HEK293 (cell line): ENCODE measurements at regions not wholly inside any gene's neighbourhood (a gene's known extent, or its start where the extent isn't known, plus 50 kb on each side); places are given as distances from the start of the nearest gene placed in this dataset.

ENCODE experiments used
- BCL6B ChIP-seq: fragments of 450-650 bp; formaldehyde crosslinking; IDR thresholded peaks from 2 replicates; pipeline ENCODE4 v1.5.1; 2017; ENCODE audit warnings: missing biosample characterization, missing genetic modification characterization
- KLF9 ChIP-seq: fragments of 450-650 bp; formaldehyde crosslinking; IDR thresholded peaks from 2 replicates; pipeline ENCODE4 v1.5.1; 2016; ENCODE audit warnings: missing biosample characterization, missing genetic modification characterization, low read depth
- PATZ1 ChIP-seq: fragments of 450-650 bp; formaldehyde crosslinking; IDR thresholded peaks from 2 replicates; pipeline ENCODE4 v1.5.1; 2016; ENCODE audit warnings: missing biosample characterization, missing genetic modification characterization
- RBAK ChIP-seq: fragments of 450-650 bp; formaldehyde crosslinking; IDR thresholded peaks from 2 replicates; pipeline ENCODE4 v1.5.1; 2016; ENCODE audit warnings: missing biosample characterization, missing genetic modification characterization
- SP3 ChIP-seq: fragments of 450-650 bp; formaldehyde crosslinking; IDR thresholded peaks from 2 replicates; pipeline ENCODE4 v1.5.1; 2016; ENCODE audit warnings: missing biosample characterization, missing genetic modification characterization
- TCF7L2 ChIP-seq: IDR thresholded peaks from 2 replicates; pipeline ENCODE4 v1.6.1; 2011; ENCODE audit warnings: low read depth, mild to moderate bottlenecking, inconsistent platforms, low read length, moderate library complexity, borderline replicate concordance
- TRIM28 ChIP-seq: IDR thresholded peaks from 2 replicates; pipeline ENCODE4 v1.6.1; 2011; ENCODE audit warnings: low read length, control low read depth, borderline replicate concordance
- ZFHX2 ChIP-seq: fragments of 450-650 bp; formaldehyde crosslinking; conservative IDR thresholded peaks from 2 replicates; pipeline ENCODE4 v1.5.1; 2016; ENCODE audit warnings: missing biosample characterization, missing genetic modification characterization
- ZFP41 ChIP-seq: fragments of 450-650 bp; formaldehyde crosslinking; IDR thresholded peaks from 2 replicates; pipeline ENCODE4 v1.5.1; 2016; ENCODE audit warnings: missing biosample characterization, missing genetic modification characterization, borderline replicate concordance
- ZNF114 ChIP-seq: fragments of 450-650 bp; formaldehyde crosslinking; IDR thresholded peaks from 2 replicates; pipeline ENCODE4 v1.5.0; 2017; ENCODE audit warnings: missing biosample characterization, missing genetic modification characterization
- ZNF174 ChIP-seq: fragments of 450-650 bp; formaldehyde crosslinking; IDR thresholded peaks from 2 replicates; pipeline ENCODE4 v1.5.0; 2017; ENCODE audit warnings: missing biosample characterization, mild to moderate bottlenecking, missing genetic modification characterization
- ZNF184 ChIP-seq: fragments of 450-650 bp; IDR thresholded peaks from 2 replicates; pipeline ENCODE4 v1.5.1; 2018; ENCODE audit warnings: missing biosample characterization, mild to moderate bottlenecking, missing genetic modification characterization
- ZNF266 ChIP-seq: fragments of 450-650 bp; formaldehyde crosslinking; IDR thresholded peaks from 2 replicates; pipeline ENCODE4 v1.5.1; 2016; ENCODE audit warnings: missing biosample characterization, missing genetic modification characterization, low read depth
- ZNF292 ChIP-seq: fragments of 450-650 bp; formaldehyde crosslinking; IDR thresholded peaks from 2 replicates; pipeline ENCODE4 v1.5.1; 2016; ENCODE audit warnings: low read depth, missing biosample characterization, missing genetic modification characterization, borderline replicate concordance
- ZNF324 ChIP-seq: fragments of 450-650 bp; formaldehyde crosslinking; IDR thresholded peaks from 2 replicates; pipeline ENCODE4 v1.5.1; 2016; ENCODE audit warnings: missing biosample characterization, missing genetic modification characterization
- ZNF335 ChIP-seq: fragments of 450-650 bp; formaldehyde crosslinking; conservative IDR thresholded peaks from 2 replicates; pipeline ENCODE4 v1.5.1; 2016; ENCODE audit warnings: missing biosample characterization, missing genetic modification characterization
- ZNF37A ChIP-seq: fragments of 450-650 bp; IDR thresholded peaks from 2 replicates; pipeline ENCODE4 v1.5.1; 2018; ENCODE audit warnings: missing biosample characterization, missing genetic modification characterization
- ZNF48 ChIP-seq: fragments of 450-650 bp; formaldehyde crosslinking; IDR thresholded peaks from 2 replicates; pipeline ENCODE4 v1.5.1; 2016; ENCODE audit warnings: missing biosample characterization, missing genetic modification characterization
- ZNF548 ChIP-seq: fragments of 450-650 bp; formaldehyde crosslinking; IDR thresholded peaks from 2 replicates; pipeline ENCODE4 v1.5.1; 2016; ENCODE audit warnings: missing biosample characterization, missing genetic modification characterization
- ZNF555 ChIP-seq: fragments of 450-650 bp; formaldehyde crosslinking; conservative IDR thresholded peaks from 2 replicates; pipeline ENCODE4 v1.5.1; 2017; ENCODE audit warnings: missing biosample characterization, mild to moderate bottlenecking, missing genetic modification characterization, inconsistent platforms
- ZNF558 ChIP-seq: fragments of 450-650 bp; formaldehyde crosslinking; IDR thresholded peaks from 2 replicates; pipeline ENCODE4 v1.5.1; 2016; ENCODE audit warnings: missing biosample characterization, missing genetic modification characterization
- ZNF560 ChIP-seq: fragments of 450-650 bp; formaldehyde crosslinking; IDR thresholded peaks from 2 replicates; pipeline ENCODE4 v1.5.1; 2017; ENCODE audit warnings: missing biosample characterization, missing genetic modification characterization, borderline replicate concordance
- ZNF624 ChIP-seq: fragments of 450-650 bp; formaldehyde crosslinking; IDR thresholded peaks from 2 replicates; pipeline ENCODE4 v1.5.1; 2017; ENCODE audit warnings: missing biosample characterization, missing genetic modification characterization
- ZNF747 ChIP-seq: fragments of 450-650 bp; formaldehyde crosslinking; IDR thresholded peaks from 2 replicates; pipeline ENCODE4 v1.5.1; 2016; ENCODE audit warnings: missing biosample characterization, missing genetic modification characterization
- ZNF843 ChIP-seq: fragments of 450-650 bp; formaldehyde crosslinking; IDR thresholded peaks from 2 replicates; pipeline ENCODE4 v1.5.1; 2016; ENCODE audit warnings: missing biosample characterization, missing genetic modification characterization
- ZXDB ChIP-seq: fragments of 450-650 bp; formaldehyde crosslinking; IDR thresholded peaks from 2 replicates; pipeline ENCODE4 v1.5.1; 2016; ENCODE audit warnings: missing biosample characterization, missing genetic modification characterization
- TF ChIP-seq, protein P1 (sequence below): fragments of 450-650 bp; formaldehyde crosslinking; IDR thresholded peaks from 2 replicates; pipeline ENCODE4 v1.5.1; 2016; ENCODE audit warnings: missing biosample characterization, missing genetic modification characterization
- TF ChIP-seq, protein P2 (sequence below): fragments of 450-650 bp; IDR thresholded peaks from 2 replicates; pipeline ENCODE4 v1.5.1; 2018; ENCODE audit warnings: missing biosample characterization, mild to moderate bottlenecking, missing genetic modification characterization
- TF ChIP-seq, protein P3 (sequence below): fragments of 450-650 bp; formaldehyde crosslinking; optimal IDR thresholded peaks from 2 replicates; pipeline ENCODE3; 2016; ENCODE audit warnings: missing biosample characterization, mild to moderate bottlenecking, missing genetic modification characterization
- TF ChIP-seq, protein P4 (sequence below): fragments of 450-650 bp; formaldehyde crosslinking; IDR thresholded peaks from 2 replicates; pipeline ENCODE4 v1.5.1; 2016; ENCODE audit warnings: missing biosample characterization, missing genetic modification characterization

DNA sequence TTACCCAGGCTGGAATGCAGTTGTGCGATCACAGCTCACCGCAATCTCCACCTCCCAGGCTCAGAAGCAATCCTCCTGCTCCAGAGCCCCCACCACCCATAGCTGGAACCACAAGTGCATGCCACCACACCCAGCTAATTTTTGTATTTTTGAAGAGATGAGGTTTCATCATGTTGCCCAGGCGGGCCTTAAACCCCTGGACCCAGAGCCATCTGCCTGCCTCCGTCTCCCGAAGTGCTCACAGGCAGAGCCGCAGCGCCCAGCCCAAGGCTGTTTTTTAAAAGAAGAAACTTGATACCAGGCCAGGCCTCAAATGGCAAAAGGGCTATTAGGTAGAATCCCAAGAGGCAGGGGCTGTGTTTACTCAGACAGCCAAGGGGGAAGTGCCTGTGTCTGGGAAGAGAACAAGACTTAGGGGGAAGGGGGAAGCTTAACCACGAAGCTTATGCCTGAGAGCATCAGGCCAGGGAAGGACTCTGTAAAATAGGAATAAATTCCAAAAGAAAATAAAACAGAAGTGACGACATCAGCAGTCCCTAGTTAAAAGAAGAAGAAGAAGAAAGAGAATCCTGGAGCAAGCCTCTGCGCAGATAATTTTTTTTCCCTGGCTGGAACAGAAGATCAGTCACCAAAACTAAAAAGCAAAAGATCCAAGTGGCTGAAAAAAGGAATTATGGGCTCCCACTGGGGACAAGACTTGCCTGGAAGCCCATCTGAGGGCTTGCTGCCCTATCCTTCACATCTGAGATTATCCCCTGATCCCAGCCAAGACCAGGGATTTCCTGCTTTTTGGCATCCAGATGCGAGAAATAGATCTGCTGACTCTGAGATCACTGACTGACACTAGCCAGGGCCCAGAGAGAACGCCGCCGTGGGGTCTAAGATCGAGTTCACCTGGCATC, 170.5 kb downstream of the NDUFA12 start (continued):
- no peak for TF ChIP-seq ZNF324 (tag by site-specific recombination)
- no peak for TF ChIP-seq BCL6B (tag by site-specific recombination)
- TF ChIP-seq, protein P1, sequence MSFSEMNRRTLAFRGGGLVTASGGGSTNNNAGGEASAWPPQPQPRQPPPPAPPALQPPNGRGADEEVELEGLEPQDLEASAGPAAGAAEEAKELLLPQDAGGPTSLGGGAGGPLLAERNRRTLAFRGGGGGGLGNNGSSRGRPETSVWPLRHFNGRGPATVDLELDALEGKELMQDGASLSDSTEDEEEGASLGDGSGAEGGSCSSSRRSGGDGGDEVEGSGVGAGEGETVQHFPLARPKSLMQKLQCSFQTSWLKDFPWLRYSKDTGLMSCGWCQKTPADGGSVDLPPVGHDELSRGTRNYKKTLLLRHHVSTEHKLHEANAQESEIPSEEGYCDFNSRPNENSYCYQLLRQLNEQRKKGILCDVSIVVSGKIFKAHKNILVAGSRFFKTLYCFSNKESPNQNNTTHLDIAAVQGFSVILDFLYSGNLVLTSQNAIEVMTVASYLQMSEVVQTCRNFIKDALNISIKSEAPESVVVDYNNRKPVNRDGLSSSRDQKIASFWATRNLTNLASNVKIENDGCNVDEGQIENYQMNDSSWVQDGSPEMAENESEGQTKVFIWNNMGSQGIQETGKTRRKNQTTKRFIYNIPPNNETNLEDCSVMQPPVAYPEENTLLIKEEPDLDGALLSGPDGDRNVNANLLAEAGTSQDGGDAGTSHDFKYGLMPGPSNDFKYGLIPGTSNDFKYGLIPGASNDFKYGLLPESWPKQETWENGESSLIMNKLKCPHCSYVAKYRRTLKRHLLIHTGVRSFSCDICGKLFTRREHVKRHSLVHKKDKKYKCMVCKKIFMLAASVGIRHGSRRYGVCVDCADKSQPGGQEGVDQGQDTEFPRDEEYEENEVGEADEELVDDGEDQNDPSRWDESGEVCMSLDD: no peak
- TF ChIP-seq ZNF266 (tag by site-specific recombination): no peak
- peak; percentile 69 for TF ChIP-seq ZXDB (tag by site-specific recombination)
- TF ChIP-seq, protein P2, sequence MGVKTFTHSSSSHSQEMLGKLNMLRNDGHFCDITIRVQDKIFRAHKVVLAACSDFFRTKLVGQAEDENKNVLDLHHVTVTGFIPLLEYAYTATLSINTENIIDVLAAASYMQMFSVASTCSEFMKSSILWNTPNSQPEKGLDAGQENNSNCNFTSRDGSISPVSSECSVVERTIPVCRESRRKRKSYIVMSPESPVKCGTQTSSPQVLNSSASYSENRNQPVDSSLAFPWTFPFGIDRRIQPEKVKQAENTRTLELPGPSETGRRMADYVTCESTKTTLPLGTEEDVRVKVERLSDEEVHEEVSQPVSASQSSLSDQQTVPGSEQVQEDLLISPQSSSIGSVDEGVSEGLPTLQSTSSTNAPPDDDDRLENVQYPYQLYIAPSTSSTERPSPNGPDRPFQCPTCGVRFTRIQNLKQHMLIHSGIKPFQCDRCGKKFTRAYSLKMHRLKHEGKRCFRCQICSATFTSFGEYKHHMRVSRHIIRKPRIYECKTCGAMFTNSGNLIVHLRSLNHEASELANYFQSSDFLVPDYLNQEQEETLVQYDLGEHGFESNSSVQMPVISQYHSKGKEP: peak; percentile 51; the same call in 1 of the 2 replicates
- TF ChIP-seq ZFHX2 (tag by site-specific recombination): no peak
- TF ChIP-seq SP3 (tag by site-specific recombination): no peak
- TF ChIP-seq PATZ1: peak; percentile 79
- TF ChIP-seq, protein P3, sequence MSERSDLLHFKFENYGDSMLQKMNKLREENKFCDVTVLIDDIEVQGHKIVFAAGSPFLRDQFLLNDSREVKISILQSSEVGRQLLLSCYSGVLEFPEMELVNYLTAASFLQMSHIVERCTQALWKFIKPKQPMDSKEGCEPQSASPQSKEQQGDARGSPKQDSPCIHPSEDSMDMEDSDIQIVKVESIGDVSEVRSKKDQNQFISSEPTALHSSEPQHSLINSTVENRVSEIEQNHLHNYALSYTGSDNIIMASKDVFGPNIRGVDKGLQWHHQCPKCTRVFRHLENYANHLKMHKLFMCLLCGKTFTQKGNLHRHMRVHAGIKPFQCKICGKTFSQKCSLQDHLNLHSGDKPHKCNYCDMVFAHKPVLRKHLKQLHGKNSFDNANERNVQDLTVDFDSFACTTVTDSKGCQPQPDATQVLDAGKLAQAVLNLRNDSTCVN (tag by site-specific recombination): no peak
- TF ChIP-seq ZNF37A (tag by site-specific recombination): no peak
- no peak for TF ChIP-seq ZNF624
- TF ChIP-seq ZNF335 (tag by site-specific recombination): peak; percentile 91
- peak; percentile 90 for TF ChIP-seq TRIM28
- 0 out of 2 replicates have a peak, but pooled peaks have one; percentile 1 for TF ChIP-seq ZNF184 (tag by site-specific recombination)
- no peak for TF ChIP-seq ZNF548 (tag by site-specific recombination)
- no peak for TF ChIP-seq ZNF48 (tag by site-specific recombination)
- no peak for TF ChIP-seq ZNF555
- TF ChIP-seq ZNF560 (tag by site-specific recombination): no peak
- no peak for TF ChIP-seq ZNF747
- TF ChIP-seq ZNF843 (tag by site-specific recombination): peak; percentile 78
- TF ChIP-seq ZNF174 (tag by site-specific recombination): no peak
- TF ChIP-seq, protein P4, sequence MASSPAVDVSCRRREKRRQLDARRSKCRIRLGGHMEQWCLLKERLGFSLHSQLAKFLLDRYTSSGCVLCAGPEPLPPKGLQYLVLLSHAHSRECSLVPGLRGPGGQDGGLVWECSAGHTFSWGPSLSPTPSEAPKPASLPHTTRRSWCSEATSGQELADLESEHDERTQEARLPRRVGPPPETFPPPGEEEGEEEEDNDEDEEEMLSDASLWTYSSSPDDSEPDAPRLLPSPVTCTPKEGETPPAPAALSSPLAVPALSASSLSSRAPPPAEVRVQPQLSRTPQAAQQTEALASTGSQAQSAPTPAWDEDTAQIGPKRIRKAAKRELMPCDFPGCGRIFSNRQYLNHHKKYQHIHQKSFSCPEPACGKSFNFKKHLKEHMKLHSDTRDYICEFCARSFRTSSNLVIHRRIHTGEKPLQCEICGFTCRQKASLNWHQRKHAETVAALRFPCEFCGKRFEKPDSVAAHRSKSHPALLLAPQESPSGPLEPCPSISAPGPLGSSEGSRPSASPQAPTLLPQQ: 0 out of 2 replicates have a peak, but pooled peaks have one; percentile 60
- TF ChIP-seq ZNF292 (tag by site-specific recombination): no peak
- TF ChIP-seq RBAK (tag by site-specific recombination): no peak
- no peak for TF ChIP-seq TCF7L2
- no peak for TF ChIP-seq ZFP41 (tag by site-specific recombination)
- no peak for TF ChIP-seq ZNF558 (tag by site-specific recombination)
- no peak for TF ChIP-seq KLF9 (tag by site-specific recombination)
- no peak for TF ChIP-seq ZNF114 (tag by site-specific recombination)
